ENCODE measurements at regions not wholly inside any gene's neighbourhood (a gene's known extent, or its start where the extent isn't known, plus 50 kb on each side); places are given as distances from the start of the nearest gene placed in this dataset.
"Not testable (repeated sequence)": the region's sequence is repeated elsewhere in the genome, so short reads cannot be mapped to it uniquely, and the experiment has no call there.

GRCh38 chr2:190592831-190593230, 56.1 kb upstream of the NAB1 start:
- H3K27me3 ChIP-seq (ENCODE audit: insufficient read depth, low read length): no peaks in the 10 kb centered on the region
- H3K79me2 ChIP-seq (ENCODE audit: insufficient read depth, low read length): no peaks in the 10 kb centered on the region
- peak overlapping the region; percentile 57 for H3K4me2 ChIP-seq (ENCODE audit: insufficient read depth, low read length)
- no peak overlapping the region for H3K4me3 ChIP-seq (ENCODE audit: insufficient read depth, low read length)
- H3K4me1 ChIP-seq (ENCODE audit: insufficient read depth, low read length): peaks cover 20% of the 10 kb centered on the region
- peak overlapping the region; percentile 14 for H3K27ac ChIP-seq (ENCODE audit: low read depth, low read length)
- TF ChIP-seq CTCF (IDR thresholded peaks at IDR 0.05; ENCODE audit: extremely low read depth, low read depth, low read length): no peak
- H2AFZ ChIP-seq (ENCODE audit: low read length): no peak overlapping the region
- no peaks in the 10 kb centered on the region for H3K36me3 ChIP-seq (ENCODE audit: insufficient read depth, low read length)
- no peaks in the 10 kb centered on the region for H3K9me3 ChIP-seq (ENCODE audit: low read depth, low read length)
- H4K20me1 ChIP-seq (ENCODE audit: insufficient read depth, low read length): no peaks in the 10 kb centered on the region
- DNase-seq (ENCODE audit: insufficient read length, low spot score, missing footprints): no peak

- H3K4me2 ChIP-seq (ENCODE audit: insufficient read depth, low read length); H3K27me3 ChIP-seq (ENCODE audit: insufficient read depth, low read length); H3K79me2 ChIP-seq (ENCODE audit: insufficient read depth, low read length); H3K4me3 ChIP-seq (ENCODE audit: insufficient read depth, low read length); H2AFZ ChIP-seq (ENCODE audit: low read length); H3K9me3 ChIP-seq (ENCODE audit: low read depth, low read length); DNase-seq (ENCODE audit: insufficient read length, low spot score, missing footprints); H4K20me1 ChIP-seq (ENCODE audit: insufficient read depth, low read length); H3K36me3 ChIP-seq (ENCODE audit: insufficient read depth, low read length); H3K27ac ChIP-seq (ENCODE audit: low read depth, low read length): not testable (repeated sequence)
- peaks cover 35% of the 10 kb centered on the region for H3K4me1 ChIP-seq (ENCODE audit: insufficient read depth, low read length)
These were observed 53.0 kb upstream of the NAB1 start for GRCh38 chr2:190595879-190596278.

GRCh38 chr2:190596993-190597392, 51.9 kb upstream of the NAB1 start:
- Histone ChIP-seq H3K9me3 (ENCODE audit: low read depth, low read length) (no peaks in the 10 kb centered on the region), H3K27ac (ENCODE audit: low read depth, low read length) (no peak overlapping the region), H3K79me2 (ENCODE audit: insufficient read depth, low read length) (no peaks in the 10 kb centered on the region), H2AFZ (ENCODE audit: low read length) (no peak overlapping the region), H3K27me3 (ENCODE audit: insufficient read depth, low read length) (no peaks in the 10 kb centered on the region), H3K4me1 (ENCODE audit: insufficient read depth, low read length) (peaks cover 35% of the 10 kb centered on the region), H3K36me3 (ENCODE audit: insufficient read depth, low read length) (no peaks in the 10 kb centered on the region), H4K20me1 (ENCODE audit: insufficient read depth, low read length) (no peaks in the 10 kb centered on the region), H3K4me2 (ENCODE audit: insufficient read depth, low read length) (no peak overlapping the region), H3K4me3 (ENCODE audit: insufficient read depth, low read length) (no peak overlapping the region)
- DNase-seq (ENCODE audit: insufficient read length, low spot score, missing footprints): no peak
- TF ChIP-seq CTCF (IDR thresholded peaks at IDR 0.05; ENCODE audit: extremely low read depth, low read depth, low read length): no peak

- H3K27me3 ChIP-seq (ENCODE audit: insufficient read depth, low read length): no peaks in the 10 kb centered on the region
- H3K9me3 ChIP-seq (ENCODE audit: low read depth, low read length): no peaks in the 10 kb centered on the region
- no peak overlapping the region for H3K27ac ChIP-seq (ENCODE audit: low read depth, low read length)
- H3K4me3 ChIP-seq (ENCODE audit: insufficient read depth, low read length): no peak overlapping the region
- no peaks in the 10 kb centered on the region for H3K36me3 ChIP-seq (ENCODE audit: insufficient read depth, low read length)
- no peak overlapping the region for H3K4me2 ChIP-seq (ENCODE audit: insufficient read depth, low read length)
- H2AFZ ChIP-seq (ENCODE audit: low read length): no peak overlapping the region
- no peak for DNase-seq (ENCODE audit: insufficient read length, low spot score, missing footprints)
- no peaks in the 10 kb centered on the region for H3K79me2 ChIP-seq (ENCODE audit: insufficient read depth, low read length)
- peaks cover 24% of the 10 kb centered on the region for H3K4me1 ChIP-seq (ENCODE audit: insufficient read depth, low read length)
- no peaks in the 10 kb centered on the region for H4K20me1 ChIP-seq (ENCODE audit: insufficient read depth, low read length)
- no peak for TF ChIP-seq CTCF (IDR thresholded peaks at IDR 0.05; ENCODE audit: extremely low read depth, low read depth, low read length)
These were observed 50.3 kb upstream of the NAB1 start for GRCh38 chr2:190598621-190599020.
